Karpas-422 (cell line): ENCODE measurements at regions not wholly inside any gene's neighbourhood (a gene's known extent, or its start where the extent isn't known, plus 50 kb on each side); places are given as distances from the start of the nearest gene placed in this dataset.
"Not testable (repeated sequence)": the region's sequence is repeated elsewhere in the genome, so short reads cannot be mapped to it uniquely, and the experiment has no call there.

Experiments
- DNase-seq: peaks from one replicate; pipeline ENCODE4 v3.0.0-alpha.2; 2015
- H2AFZ ChIP-seq: fragments of 200-600 bp; sonication (generic); 2 replicates; pipeline ENCODE4 v1.6.1; 2014; ENCODE audit warnings: antibody characterized with exemption, low read length, mixed read lengths
- H3K27ac ChIP-seq: fragments of 200-600 bp; sonication (generic); 2 replicates; pipeline ENCODE4 v1.5.1; 2014; ENCODE audit warnings: mild to moderate bottlenecking, low read length, moderate library complexity
- H3K27me3 ChIP-seq: fragments of 200-600 bp; sonication (generic); 2 replicates; pipeline ENCODE4 v1.6.1; 2014; ENCODE audit warnings: low read length, mixed read lengths
- H3K36me3 ChIP-seq: fragments of 200-600 bp; sonication (generic); 2 replicates; pipeline ENCODE4 v1.6.1; 2014; ENCODE audit warnings: low read length, mixed read lengths; ENCODE audit not compliant: insufficient read depth
- H3K4me1 ChIP-seq: fragments of 200-600 bp; sonication (generic); 2 replicates; pipeline ENCODE4 v1.6.1; 2014; ENCODE audit warnings: mild to moderate bottlenecking, low read length, mixed read lengths
- H3K4me2 ChIP-seq: fragments of 200-600 bp; sonication (generic); 2 replicates; pipeline ENCODE4 v1.6.1; 2014; ENCODE audit warnings: low read length, low read depth, mild to moderate bottlenecking; ENCODE audit not compliant: poor library complexity, severe bottlenecking
- H3K4me3 ChIP-seq: fragments of 200-600 bp; sonication (generic); 2 replicates; pipeline ENCODE4 v1.5.1; 2014; ENCODE audit warnings: mild to moderate bottlenecking, antibody characterized with exemption, low read length, mixed read lengths
- H3K79me2 ChIP-seq: fragments of 200-600 bp; sonication (generic); 2 replicates; pipeline ENCODE4 v1.6.1; 2014; ENCODE audit warnings: mild to moderate bottlenecking, low read length, mixed read lengths
- H3K9ac ChIP-seq: fragments of 200-600 bp; sonication (generic); 2 replicates; pipeline ENCODE4 v1.6.0; 2014; ENCODE audit warnings: low read length
- H3K9me2 ChIP-seq: fragments of 200-600 bp; sonication (generic), shearing (Covaris generic); replicated peaks from 2 replicates; pipeline ENCODE4 v1.6.0; 2014; ENCODE audit warnings: mild to moderate bottlenecking, low read length, moderate library complexity; ENCODE audit not compliant: insufficient read depth
- H3K9me3 ChIP-seq: fragments of 300-700, 200-600 bp; sonication (generic); 2 replicates; pipeline ENCODE4 v1.6.1; 2014; ENCODE audit warnings: low read length, mixed read lengths
- H4K20me1 ChIP-seq: fragments of 200-600 bp; sonication (generic); 2 replicates; pipeline ENCODE4 v1.6.1; 2014; ENCODE audit warnings: mild to moderate bottlenecking, antibody characterized with exemption, low read length, low read depth; ENCODE audit not compliant: insufficient read depth

DNA sequence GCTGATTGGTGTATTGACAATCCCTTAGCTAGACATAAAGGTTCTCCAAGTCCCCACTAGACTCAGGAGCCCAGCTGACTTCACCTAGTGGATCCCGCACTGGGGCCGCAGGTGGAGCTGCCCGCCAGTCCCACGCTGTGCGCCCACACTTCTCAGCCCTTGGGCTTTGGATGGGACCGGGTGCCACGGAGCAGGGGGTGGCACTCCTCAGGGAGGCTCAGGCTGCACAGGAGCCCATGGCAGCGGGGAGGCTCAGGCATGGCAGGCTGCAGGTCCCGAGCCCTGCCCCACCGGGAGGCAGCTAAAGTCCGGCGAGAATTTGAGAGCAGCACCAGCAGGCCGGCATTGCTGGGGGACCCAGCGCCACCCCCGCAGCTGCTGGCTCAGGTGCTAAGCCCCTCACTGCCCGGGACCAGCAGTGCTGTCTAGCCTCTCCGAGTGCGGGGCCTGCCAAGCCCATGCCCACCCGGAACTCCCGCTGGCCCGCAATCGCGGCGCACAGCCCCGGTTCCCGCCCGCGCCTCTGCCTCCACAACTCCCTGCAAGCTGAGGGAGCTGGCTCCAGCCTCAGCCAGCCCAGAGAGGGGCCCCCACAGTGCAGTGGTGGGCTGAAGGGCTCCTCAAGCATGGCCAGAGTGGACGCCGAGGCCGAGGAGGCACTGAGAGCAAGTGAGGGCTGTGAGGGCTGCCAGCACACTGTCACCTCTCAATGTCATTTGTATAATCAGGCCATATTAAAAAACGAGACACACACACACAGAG lies 437.2 kb downstream of the CSNK1G3 start:
- no peak overlapping the region for H3K4me2 ChIP-seq
- H3K9ac ChIP-seq: no peak overlapping the region
- no peak for DNase-seq
- H3K79me2 ChIP-seq: no peaks in the 10 kb centered on the region
- no peaks in the 10 kb centered on the region for H3K27me3 ChIP-seq
- H3K36me3 ChIP-seq: no peaks in the 10 kb centered on the region
- no peaks in the 10 kb centered on the region for H4K20me1 ChIP-seq
- no peak overlapping the region for H3K27ac ChIP-seq
- no peaks in the 10 kb centered on the region for H3K9me2 ChIP-seq
- H3K4me1 ChIP-seq: no peaks in the 10 kb centered on the region
- H3K4me3 ChIP-seq: no peak overlapping the region
- H3K9me3 ChIP-seq: no peaks in the 10 kb centered on the region
- H2AFZ ChIP-seq: no peak overlapping the region

DNA sequence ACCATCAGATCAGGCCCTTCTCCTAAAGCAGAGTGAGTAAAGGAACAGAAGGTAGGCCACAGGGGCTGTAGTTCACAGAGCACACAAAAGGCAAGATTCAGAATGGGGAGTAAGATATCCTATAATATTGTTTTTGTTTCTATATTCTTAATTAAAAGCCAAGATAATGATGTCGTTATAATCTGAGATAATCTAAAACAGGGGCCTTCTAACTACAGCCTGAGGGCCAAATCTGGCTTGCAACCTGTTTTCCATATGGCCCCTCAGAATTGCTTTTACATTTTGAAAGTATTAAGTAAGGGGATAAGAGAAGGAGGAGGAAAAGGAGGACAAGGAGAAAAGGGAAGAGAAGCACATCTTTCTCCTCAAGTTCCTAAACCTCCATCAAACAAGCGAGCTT lies 435.8 kb downstream of the CSNK1G3 start:
- H3K4me3 ChIP-seq: no peak overlapping the region
- DNase-seq: no peak
- no peaks in the 10 kb centered on the region for H4K20me1 ChIP-seq
- H3K36me3 ChIP-seq: no peaks in the 10 kb centered on the region
- no peaks in the 10 kb centered on the region for H3K9me3 ChIP-seq
- no peaks in the 10 kb centered on the region for H3K9me2 ChIP-seq
- H3K27me3 ChIP-seq: no peaks in the 10 kb centered on the region
- no peak overlapping the region for H2AFZ ChIP-seq
- H3K27ac ChIP-seq: no peak overlapping the region
- H3K4me1 ChIP-seq: no peaks in the 10 kb centered on the region
- H3K79me2 ChIP-seq: no peaks in the 10 kb centered on the region
- no peak overlapping the region for H3K9ac ChIP-seq
- H3K4me2 ChIP-seq: no peak overlapping the region

DNA sequence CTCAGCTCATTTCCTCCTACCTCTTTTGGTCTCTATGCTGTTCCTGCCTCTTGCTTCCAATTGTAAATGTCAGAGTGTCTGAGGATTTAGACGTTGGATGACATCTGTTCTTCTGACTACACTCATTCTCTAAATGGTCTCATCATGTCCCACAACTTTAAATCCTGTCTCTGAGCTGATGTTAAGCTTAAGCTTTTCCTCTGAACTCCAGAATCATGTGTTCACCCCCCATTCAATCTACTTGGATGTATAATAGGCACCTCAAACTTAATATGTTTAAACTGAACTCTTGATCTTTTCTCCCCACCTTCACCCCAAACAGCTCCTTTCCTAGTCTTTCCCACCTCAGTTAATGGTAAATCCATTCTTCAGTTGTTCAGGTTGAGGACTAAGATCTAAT lies 433.6 kb downstream of the CSNK1G3 start:
- Histone ChIP-seq H3K27ac (no peak overlapping the region), H3K4me2 (no peak overlapping the region), H3K36me3 (no peaks in the 10 kb centered on the region), H3K9me3 (no peaks in the 10 kb centered on the region), H3K79me2 (no peaks in the 10 kb centered on the region), H2AFZ (no peak overlapping the region), H3K4me1 (no peaks in the 10 kb centered on the region), H3K9me2 (no peaks in the 10 kb centered on the region), H4K20me1 (no peaks in the 10 kb centered on the region), H3K27me3 (no peaks in the 10 kb centered on the region), H3K4me3 (no peak overlapping the region), H3K9ac (no peak overlapping the region)
- DNase-seq: no peak

DNA sequence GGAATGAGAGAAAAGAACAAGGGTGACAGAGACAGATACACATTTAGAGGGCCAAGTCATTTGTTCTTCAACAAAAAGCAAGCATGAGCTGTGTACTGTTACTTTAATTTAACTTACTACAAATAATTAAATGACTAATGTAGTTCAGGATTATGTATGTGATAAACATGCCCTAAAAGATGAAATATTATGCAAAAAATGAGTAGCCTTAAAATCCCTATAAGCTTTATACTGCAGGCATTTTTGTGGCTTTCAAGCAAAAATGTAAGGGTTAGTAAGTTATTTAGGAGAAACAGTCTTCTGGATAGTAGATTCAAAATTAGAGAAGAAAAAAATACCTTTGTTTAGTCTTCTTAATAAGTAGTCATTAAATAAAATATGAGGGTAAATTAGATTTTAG lies 431.2 kb downstream of the CSNK1G3 start:
- no peaks in the 10 kb centered on the region for H3K79me2 ChIP-seq
- no peak overlapping the region for H3K27ac ChIP-seq
- no peak for DNase-seq
- no peaks in the 10 kb centered on the region for H3K27me3 ChIP-seq
- no peaks in the 10 kb centered on the region for H3K9me2 ChIP-seq
- no peak overlapping the region for H3K4me2 ChIP-seq
- no peak overlapping the region for H2AFZ ChIP-seq
- H3K9ac ChIP-seq: no peak overlapping the region
- no peaks in the 10 kb centered on the region for H3K4me1 ChIP-seq
- no peaks in the 10 kb centered on the region for H3K9me3 ChIP-seq
- no peaks in the 10 kb centered on the region for H3K36me3 ChIP-seq
- H3K4me3 ChIP-seq: no peak overlapping the region
- no peaks in the 10 kb centered on the region for H4K20me1 ChIP-seq

DNA sequence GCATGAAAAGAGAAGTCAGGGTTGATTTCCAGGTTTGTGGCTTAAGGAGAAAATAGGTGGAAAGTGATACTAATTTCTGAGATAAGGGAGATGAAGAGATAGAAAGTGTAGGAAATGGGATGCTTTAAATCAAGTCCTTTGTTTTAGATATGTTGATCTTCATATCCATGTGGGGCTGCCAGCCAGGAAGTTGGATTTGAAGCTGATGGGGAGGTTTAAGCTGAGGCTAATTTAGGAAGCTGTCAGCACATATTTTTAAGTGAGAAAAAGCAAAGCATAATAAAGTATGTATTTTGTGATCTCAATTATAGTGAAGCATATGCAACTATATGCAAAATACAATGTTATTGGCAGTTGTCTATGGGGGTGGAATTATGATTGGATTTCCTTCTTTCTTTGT lies 428.4 kb downstream of the CSNK1G3 start:
- H3K9me2 ChIP-seq: no peaks in the 10 kb centered on the region
- H3K9me3 ChIP-seq: peaks cover 9% of the 10 kb centered on the region
- no peak overlapping the region for H3K9ac ChIP-seq
- no peak for DNase-seq
- no peaks in the 10 kb centered on the region for H3K79me2 ChIP-seq
- no peak overlapping the region for H3K4me3 ChIP-seq
- H3K36me3 ChIP-seq: no peaks in the 10 kb centered on the region
- no peak overlapping the region for H3K27ac ChIP-seq
- H2AFZ ChIP-seq: no peak overlapping the region
- no peaks in the 10 kb centered on the region for H3K4me1 ChIP-seq
- H4K20me1 ChIP-seq: no peaks in the 10 kb centered on the region
- H3K27me3 ChIP-seq: no peaks in the 10 kb centered on the region
- H3K4me2 ChIP-seq: no peak overlapping the region

DNA sequence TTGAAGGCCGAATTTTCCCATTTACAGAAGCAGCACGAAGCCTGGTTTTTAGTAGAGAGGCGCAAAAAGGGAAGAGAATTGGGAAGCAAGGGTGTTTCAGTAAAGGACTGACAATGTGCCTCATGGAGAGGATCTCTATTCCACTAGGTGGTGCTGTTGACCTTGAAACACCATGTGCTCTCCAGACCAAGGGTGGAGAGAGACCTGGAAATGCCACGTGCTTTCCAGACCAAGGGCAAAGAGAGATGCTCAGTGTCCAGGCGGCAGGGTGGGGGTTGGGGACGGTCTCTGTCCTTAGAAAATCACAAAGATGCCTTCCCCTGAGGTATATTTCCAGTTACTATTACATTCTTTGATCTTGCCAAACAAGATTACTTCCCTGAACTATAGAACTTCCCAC lies 425.3 kb downstream of the CSNK1G3 start:
- no peak overlapping the region for H2AFZ ChIP-seq
- no peak overlapping the region for H3K27ac ChIP-seq
- H3K9me2 ChIP-seq: no peaks in the 10 kb centered on the region
- no peaks in the 10 kb centered on the region for H4K20me1 ChIP-seq
- no peak overlapping the region for H3K4me3 ChIP-seq
- H3K9ac ChIP-seq: no peak overlapping the region
- no peaks in the 10 kb centered on the region for H3K4me1 ChIP-seq
- peaks cover 9% of the 10 kb centered on the region for H3K9me3 ChIP-seq
- H3K79me2 ChIP-seq: no peaks in the 10 kb centered on the region
- DNase-seq: peak; percentile 90
- no peak overlapping the region for H3K4me2 ChIP-seq
- H3K27me3 ChIP-seq: no peaks in the 10 kb centered on the region
- no peaks in the 10 kb centered on the region for H3K36me3 ChIP-seq

DNA sequence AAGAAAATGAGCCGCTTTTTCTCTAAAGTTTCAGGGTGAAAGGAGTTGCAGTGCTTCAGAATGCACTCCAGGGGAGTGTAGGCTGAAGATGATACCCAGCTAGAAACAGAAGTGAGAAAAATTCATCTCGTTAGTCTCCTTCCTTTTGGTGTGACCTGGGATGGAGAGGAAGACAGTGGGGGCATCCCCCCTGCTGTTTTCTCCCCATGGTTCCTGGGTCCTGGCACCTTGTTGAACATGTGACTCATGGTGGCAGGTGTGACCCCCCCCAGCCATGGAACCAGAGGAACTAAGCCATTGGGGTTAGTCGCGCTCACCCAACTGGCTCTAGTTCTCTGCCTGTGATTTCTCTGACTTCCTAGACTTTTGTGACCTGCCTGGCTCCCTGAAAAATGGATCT lies 424.6 kb downstream of the CSNK1G3 start:
- Histone ChIP-seq H3K27ac (no peak overlapping the region), H3K4me3 (no peak overlapping the region), H3K36me3 (no peaks in the 10 kb centered on the region), H3K9me3 (peaks cover 9% of the 10 kb centered on the region), H2AFZ (no peak overlapping the region), H3K9me2 (no peaks in the 10 kb centered on the region), H3K9ac (no peak overlapping the region), H3K4me1 (no peaks in the 10 kb centered on the region), H4K20me1 (no peaks in the 10 kb centered on the region), H3K79me2 (no peaks in the 10 kb centered on the region), H3K27me3 (no peaks in the 10 kb centered on the region), H3K4me2 (no peak overlapping the region)
- no peak for DNase-seq

DNA sequence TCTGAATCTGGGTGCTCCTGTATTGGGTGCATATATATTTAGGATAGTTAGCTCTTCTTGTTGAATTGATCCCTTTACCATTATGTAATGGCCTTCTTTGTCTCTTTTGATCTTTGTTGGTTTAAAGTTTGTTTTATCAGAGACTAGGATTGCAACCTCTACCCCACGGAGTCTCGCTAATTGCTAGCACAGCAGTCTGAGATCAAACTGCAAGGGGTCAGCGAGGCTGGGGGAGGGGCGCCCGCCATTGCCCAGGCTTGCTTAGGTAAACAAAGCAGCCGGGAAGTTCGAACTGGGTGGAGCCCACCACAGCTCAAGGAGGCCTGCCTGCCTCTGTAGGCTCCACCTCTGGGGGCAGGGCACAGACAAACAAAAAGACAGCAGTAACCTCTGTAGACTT lies 421.8 kb downstream of the CSNK1G3 start:
- H3K4me1 ChIP-seq, H3K27ac ChIP-seq, DNase-seq, H3K9me2 ChIP-seq, H3K4me2 ChIP-seq, H3K9me3 ChIP-seq, H3K79me2 ChIP-seq, H3K27me3 ChIP-seq, H3K4me3 ChIP-seq, H4K20me1 ChIP-seq, H3K9ac ChIP-seq, H2AFZ ChIP-seq, H3K36me3 ChIP-seq: not testable (repeated sequence)
